Embryonic facial prominence (tissue), 1 donor: ENCODE measurements at regions not wholly inside any gene's neighbourhood (a gene's known extent, or its start where the extent isn't known, plus 50 kb on each side); places are given as distances from the start of the nearest gene placed in this dataset.

Experiments
- DNase-seq: peaks from one replicate; pipeline ENCODE4 v3.0.0-alpha.2; 2016; ENCODE audit errors: extremely low spot score

DNA sequence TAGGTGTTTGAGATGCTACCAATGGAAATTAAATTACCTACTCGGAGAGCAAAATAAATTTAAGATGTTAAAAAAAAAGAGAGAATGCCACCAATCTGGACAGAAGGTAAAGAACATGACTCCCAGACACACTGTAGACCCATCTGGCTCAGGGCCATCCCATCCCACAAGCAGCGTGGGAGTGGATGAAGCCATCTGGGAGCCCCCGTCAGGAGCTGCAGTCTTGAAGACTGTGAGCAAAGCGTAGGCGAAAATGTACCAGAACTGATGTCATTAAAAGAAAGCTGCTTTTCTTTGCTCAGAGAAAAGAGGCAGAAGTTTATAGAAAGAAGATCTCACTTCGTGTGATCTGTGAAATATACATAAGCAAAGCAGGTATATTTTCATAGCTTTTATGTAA is 815.7 kb downstream of the QKI start:
- no peak for DNase-seq

DNA sequence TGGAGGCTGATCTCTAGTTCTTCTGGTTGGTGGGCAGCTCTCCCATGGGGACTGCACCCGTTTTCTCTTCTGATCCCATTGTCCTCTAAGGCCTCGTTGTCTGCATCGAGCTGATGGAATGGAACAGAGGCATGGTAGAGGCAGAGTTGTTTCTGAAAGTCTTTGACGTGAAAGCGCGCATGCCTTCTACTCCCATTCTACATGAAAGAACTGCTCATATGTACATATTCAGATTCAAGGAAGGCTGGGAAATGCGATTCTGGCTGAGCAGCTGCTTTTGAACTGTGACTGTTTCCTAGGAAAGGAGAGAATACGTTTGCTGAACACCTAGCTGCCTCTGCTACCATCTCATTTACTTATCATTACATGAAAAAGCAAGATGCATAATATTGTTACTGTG is 815.2 kb downstream of the QKI start:
- no peak for DNase-seq

DNA sequence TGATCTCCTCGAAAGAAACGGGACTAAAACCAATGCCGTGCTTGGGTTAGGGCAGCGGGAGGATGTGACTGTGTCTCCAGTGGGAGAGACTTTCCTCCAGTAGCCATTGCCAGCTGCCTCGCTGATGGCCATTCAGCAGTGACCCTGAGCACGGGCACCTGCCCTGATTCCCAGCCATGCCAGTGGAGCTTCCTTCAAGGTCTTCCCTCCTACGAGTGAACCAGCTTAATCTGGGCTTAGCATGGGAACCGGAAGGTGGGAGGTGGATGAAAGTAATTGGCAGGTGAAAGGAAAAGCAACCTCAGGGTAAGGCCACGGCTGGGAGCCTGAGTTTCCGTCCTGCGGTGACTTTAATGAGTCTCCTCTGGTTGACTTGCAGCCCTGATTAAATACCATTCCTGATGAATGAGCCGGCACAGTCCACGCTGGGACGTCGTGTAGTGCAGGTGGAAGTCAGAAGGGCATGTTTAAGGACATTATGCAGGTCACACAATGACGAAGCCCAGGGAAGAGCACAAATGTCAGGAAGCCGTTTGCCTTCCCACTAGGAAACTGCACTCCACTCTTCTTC is 813.5 kb downstream of the QKI start:
- DNase-seq: no peak

DNA sequence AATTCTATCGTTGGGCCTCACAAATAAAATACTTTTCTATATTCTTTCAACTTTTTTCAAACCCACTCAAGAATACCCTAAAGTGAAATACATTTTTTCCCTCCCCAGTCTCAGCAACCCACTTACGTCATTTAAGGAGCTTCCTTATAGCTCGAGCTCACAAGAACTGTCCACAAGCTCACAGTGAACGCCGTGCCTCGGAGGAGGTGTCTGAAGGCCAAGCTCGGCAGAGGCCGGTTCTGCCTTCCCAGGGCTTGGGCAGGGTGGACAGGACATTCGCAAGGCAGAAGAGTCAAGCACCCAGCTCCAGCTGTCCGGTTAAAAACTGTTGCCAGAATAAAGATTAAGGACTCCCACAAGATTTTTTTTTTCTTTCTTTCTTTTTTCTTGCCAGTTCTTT is 802.3 kb downstream of the QKI start:
- DNase-seq: no peak

DNA sequence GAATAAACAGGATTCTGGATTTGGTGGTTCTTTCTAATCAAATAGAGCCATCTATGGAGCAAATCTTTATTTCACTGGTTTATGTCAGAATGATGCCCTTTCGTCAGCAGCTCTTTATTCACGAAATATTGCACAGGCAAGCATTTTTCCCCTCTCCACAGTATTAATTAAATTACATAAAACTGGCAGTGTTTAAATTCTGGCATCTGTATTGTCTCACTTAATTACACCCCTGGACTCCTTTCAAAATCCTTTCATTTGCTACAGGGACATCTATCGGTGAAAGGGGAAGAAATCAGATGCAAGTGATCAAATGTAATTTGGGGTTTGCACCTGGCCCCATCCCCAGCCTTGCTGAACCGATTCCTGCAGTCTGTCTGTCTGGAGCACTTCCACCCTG is 801.9 kb downstream of the QKI start:
- DNase-seq: no peak

DNA sequence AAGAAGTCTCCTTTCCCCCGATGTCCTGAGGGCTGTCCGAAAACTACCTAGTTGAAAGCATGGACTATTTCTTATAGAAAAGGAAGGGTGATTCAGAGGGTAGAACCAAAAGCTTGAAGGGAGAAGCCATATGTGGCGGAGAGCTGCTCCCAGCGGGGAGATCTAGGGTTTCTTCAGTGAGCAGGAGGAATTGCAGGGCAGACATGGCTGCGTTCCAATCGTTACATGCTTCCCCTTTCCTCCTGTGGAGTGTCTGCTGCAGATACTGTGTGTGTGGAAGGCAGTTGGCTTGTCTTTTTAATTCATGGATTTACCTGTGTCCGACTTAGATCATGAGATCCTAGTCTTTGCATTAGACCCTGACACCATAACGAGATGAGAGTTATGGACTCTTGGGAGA is 799.5 kb downstream of the QKI start:
- no peak for DNase-seq

DNA sequence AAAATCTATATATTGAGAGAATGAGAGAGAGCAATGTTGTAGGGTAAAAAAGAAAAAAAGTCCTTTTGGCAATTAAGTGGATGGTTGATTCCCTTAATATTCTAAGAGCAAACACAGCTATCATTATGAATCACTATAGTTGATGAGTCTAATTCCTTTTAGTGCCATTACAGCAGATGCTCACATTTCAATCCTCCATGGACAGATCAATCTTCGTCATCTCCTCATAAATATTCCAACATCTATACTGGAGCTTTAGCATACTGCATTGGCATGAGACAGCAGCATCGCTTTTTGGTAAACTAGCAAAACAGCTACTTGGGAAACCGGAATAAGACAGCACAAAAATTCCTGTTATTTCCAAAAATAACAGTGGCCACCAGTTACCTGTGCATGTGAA is 796.7 kb downstream of the QKI start:
- no peak for DNase-seq

DNA sequence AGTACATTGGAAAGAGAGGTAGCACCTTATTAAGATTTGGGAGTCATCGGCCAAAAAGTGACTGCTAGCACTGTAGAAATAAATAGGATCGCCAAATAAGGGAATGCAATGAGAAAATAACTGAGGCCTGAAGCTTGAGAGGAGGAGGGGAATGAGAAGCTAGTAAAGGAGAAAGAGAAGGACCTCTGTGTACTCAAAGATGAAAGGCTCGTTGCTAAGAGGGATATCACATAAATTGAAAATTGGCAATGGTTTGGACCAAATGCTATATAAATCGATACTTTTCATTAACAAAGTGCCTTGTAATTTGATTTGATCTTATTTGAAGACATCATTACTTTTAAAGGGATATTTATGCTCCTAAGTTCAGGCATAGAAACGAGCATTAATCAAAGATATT is 796.3 kb downstream of the QKI start:
- no peak for DNase-seq

DNA sequence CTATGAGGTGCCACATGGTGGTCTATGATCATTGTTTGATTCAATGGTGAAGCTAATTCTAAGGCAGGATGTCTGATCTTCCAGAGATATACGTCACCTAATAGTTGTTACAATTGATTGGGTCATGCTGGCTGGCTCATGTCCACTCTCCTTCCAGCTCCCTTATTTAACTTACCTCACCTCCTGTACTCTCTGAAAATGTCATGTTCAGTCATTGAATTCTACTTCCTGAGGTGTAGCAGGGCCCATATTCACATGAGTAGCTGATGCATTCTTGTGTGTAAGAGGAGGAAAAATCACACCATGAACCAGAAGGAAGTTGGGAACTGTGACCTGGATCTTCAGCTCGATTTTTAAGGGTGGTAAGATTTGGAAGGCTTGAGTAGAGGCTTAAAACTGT is 795.8 kb downstream of the QKI start:
- no peak for DNase-seq

DNA sequence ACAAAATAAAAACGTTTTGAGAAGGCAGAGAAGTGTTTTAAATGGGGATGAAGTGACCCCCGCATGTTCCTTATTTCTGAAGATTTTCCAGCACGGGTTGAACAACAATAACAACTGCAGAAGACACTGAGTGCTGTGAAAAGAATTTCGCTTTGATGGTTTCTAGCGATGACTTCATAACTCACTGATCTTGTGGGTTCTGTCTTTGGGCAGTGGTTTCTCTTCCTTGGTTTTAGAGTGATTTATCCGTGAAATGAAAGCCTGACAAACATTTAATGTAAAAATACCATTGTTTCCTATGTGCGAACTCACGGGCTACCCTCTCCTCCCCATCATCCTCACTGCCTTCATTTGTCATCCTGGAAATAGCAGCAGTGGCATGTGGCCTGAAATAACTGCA is 793.9 kb downstream of the QKI start:
- DNase-seq: no peak

DNA sequence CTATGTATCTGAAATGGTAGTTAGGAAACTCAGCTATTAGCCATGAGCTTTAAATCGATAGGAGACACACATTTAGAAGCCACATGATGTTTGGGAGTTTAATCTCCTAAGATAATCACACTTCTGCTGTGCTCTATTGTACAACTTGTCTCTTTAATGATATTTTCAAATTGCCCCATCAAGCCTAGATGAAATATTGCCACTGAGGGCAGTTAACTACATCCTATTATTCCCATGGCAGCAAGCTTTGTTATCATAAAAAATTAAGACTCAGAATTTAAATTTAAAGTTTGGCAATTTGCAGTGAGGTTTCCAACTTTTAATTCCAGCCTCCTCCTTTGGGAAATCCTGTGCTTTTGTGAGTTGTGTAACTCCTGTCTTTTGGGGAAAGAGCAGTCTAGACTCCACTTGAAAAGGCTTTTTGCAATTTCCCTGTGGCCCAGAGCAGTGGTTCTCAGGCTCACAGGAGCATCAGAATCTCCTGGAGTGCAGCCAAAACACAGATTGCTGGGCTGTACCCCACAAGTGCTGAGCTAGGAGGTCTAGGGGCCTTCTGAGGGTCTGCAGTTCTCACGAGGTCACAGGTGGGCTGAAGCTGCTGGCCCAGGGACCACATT is 792.4 kb downstream of the QKI start:
- no peak for DNase-seq

DNA sequence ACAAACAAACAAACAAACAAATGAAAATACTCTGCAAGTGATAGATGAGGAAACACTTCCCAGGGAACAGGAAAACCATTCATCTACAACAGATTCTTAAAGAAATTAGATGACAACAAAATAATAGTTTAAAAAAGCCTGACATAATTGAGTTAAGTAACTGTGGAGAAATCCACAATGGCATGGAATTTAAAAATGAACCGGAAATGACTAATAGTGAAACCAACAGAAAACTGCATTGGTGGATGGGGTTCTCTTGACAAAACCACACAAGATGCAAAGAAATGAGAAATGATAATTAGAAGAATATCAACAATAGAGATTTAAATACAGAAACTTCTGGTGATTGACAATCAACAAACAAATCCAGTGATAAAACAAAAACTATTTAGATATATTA is 785.6 kb downstream of the QKI start:
- no peak for DNase-seq

DNA sequence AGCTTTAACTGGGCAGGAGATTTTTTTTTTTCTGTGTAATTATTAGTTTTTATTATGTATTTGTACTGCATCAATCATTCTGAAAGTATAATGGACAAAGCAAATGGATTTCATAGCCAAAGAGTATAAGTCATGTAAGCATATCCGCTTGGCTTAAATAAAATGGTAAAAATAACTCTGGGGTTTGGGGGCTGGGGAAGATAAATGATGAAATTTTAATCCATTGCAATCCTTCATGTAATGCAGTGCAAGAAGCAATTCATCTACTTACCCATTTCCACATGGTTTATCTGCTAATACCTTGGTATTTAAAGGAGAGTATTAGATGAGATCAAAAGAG is 781.4 kb downstream of the QKI start:
- DNase-seq: no peak

DNA sequence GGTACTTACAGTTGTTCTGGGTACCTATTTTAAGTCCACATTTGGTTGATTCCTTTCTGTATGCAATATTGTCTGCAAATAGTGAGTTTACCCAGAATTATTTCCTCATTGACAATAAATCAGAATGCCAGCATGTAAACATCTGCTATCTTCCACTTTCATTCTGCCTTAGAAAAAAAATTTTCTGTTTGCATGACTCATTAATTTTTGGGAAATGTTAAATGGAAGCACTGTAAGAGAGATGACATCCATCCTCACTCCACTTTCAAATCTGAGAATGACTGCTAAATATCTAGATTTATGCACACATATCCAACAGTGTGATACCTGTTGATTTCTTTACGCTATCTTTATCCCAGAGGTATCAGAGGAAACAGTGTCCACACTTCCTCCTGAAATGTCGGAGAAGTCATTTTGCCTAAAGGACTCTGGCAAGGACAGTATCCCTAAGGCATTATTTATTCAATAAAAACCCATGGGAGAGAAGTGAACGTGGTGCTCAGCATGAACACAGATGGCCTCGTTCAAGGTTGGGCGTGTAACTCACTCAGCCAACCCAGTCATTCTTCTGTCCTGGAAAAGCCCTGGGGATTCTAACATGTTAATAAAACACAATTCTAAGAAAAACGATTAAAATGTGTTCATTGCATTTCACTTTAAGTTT is 780.9 kb downstream of the QKI start:
- DNase-seq: no peak

DNA sequence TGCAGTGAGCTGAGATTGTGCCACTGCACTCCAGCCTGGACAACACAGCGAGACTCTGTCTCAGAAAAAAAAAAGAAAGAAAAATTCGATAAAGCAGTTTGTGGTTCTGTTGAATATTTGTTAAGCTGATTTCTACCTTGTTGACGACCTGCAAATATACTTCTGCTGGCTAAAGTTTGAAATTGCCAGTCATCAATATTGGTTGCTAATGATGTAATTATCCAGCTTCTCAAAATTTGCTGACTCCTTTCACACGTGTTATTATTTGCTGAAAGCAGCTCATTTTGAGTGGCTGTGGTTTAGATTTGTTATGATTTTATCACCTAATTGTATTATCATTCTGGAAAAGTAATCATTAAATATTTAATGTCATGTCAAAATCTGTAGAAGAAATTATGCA is 774.3 kb downstream of the QKI start:
- no peak for DNase-seq

DNA sequence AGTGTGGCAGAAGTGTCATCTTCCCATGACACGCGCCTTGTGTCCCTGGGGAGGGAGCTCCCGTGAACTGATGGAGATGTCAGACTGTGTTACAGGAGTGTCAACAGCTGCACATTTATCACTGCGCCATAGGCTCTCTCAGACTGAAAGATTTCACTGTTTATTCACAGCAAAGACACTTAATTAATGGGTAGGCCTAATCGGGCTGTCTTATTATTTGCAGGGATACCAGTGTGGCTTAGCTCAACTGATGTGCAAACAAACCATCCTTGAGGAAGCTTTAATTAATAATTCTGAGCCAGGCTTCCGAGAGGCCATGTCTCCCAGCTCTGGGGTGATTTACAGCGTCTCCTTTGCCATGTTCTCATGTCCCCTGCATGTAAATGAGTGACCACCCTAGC is 771.0 kb downstream of the QKI start:
- DNase-seq: no peak

DNA sequence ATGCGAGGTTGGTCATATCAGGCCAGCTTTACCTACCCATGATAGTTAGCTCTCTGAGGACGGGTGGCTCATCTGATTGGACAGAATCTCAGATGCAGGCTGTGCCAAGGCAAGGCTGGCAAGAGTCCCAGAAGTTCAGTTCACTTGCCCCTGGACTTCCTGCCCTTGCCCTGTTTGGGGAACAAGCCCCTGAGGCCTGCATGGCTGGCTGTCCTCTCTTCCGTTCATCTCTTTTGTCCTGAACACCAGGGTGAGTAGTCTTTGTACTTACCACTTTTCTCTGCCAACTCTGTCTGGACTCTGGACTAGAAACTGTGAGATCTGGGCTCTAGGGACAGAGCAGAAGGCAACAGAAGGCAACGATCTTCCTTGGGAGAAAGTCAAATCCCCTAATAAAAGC is 769.9 kb downstream of the QKI start:
- no peak for DNase-seq

DNA sequence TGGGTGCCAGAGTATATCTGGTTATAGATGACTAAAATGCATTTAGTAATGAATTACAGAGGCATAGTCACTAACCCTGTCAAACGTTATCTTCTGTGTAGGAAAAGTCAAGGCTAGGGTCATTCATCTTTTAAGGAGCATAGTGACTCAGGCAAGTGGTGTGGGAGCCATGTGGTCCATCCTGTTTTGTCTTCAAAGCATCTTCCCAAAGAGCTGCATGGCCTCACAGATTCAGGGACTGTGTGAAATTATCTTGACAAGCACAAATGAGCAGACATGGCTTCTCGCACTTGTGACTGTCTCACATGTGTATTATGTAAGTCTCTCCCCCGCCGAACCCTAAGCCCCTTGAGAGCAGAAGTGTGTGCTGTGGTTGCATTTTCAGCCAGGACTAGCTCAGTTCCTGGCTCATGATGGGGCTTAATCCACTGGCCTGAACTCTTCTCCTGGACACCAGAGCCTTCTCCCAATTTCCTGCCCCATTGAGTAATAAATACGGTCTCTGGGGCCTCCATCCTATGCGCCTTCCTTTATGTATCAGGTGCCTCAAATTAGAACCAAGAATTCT is 769.1 kb downstream of the QKI start:
- DNase-seq: no peak

DNA sequence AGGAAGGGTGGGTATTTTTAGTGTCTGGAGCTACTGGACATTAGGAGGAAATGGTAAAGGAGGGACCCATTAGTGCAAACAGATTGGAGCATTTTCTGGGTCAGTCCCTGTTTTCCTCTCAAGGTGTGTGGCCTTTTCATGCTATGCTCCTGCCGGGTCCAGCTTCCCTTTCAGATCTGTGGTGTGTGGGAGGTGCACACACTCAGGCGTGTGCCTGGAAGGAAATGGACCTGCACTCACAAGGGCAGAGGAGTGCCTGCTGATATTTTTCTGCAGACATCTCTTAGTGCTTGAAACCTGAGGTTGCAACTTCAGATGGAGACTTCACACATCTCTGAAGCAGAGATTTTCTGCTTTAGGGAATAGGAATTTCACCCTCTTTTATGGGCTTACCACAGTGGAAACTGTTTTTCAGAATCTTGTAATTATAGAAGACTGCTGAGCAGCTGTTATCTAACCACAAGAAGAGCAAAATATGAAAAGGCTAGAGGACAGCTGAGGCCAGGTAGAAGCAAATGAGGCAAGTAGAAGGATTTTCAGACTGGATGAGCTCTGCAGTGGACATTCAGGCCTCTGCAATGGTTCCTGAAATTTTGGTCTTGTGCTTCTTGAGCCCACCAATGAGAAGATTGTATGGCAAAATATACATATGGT is 764.3 kb downstream of the QKI start:
- DNase-seq: no peak

DNA sequence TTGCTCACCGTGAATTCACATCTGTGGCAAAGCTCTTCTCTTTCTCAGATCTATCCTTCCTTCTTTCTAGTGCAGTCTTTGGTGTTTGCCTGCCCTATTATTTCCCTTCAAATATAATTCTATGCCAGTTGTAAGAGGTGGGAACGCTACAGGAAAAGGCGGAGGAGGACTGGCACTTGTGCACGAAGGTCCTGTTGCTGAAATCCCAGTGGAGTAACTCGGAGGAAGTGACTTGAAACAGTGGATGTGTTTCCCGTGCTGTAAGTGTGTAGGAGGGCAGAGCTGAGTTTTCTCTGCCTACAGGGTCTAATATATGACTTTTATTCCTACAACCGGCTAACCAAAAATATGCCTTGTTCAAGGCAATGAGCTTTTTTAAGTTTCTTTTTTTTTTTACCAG is 754.8 kb downstream of the QKI start:
- DNase-seq: no peak

DNA sequence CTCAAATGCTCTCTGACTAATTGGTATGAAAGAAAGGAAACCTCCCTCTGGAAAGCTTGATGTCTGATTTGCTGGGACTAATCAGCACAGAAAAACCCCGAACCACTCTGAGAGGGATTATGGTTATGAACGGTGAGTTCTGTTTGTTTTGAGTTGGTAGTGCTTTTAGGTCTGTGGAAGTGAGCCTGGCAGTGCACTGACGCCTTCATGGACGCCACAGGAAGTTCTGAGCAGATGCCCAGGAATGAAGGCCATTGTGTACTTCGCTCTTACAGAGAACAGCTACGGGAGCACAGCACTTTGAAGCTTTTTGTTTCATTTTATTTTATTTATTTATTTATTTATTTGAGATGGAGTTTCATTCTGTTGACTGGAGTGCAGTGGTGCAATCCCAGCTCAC is 754.1 kb downstream of the QKI start:
- no peak for DNase-seq

DNA sequence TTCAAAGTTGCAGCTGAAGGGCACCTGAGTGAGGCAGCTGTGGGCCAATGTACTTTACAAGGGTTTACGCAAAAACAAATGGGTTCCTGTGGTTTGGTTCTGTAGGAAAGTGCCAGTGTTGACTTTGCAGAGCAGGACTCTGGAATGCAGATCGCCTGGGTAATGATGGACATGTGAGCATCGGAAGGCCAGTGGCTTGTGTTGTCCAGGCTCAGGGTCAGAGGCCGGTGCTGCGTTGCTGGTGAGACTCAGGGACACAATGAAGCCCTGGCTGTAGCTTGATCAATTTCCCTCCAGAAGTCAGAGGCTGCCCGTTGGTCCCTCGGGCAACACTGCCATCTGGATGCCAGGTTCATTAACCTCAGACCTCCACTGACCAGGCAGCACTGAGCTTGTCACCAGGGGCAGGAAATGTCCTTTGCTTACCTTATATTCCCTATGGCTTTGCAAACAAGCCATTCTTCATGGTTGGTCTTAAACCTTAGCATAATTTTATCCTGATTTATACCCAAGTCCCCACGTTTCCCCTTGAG is 753.4 kb downstream of the QKI start:
- no peak for DNase-seq

DNA sequence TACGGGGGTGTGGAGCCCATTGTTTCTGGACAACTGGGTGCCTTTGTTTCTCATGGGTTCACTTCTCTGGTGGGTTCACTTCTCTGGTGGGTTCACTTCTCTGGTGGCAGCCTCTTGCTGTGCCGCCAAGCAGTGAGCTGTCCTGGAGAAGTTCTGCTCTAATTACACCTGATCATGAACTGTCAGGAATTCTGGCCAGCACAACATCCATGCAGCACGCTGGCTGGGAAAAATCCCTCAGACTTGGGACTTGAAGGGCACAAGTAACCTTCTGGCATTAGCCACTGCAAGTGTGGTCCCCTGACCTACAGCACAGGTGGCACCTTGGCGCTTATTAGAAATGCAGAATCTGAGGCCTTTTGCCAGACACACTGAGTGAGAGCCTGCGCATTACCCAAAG is 752.5 kb downstream of the QKI start:
- DNase-seq: no peak
